ENCODE measurements at regions not wholly inside any gene's neighbourhood (a gene's known extent, or its start where the extent isn't known, plus 50 kb on each side); places are given as distances from the start of the nearest gene placed in this dataset.

DNA sequence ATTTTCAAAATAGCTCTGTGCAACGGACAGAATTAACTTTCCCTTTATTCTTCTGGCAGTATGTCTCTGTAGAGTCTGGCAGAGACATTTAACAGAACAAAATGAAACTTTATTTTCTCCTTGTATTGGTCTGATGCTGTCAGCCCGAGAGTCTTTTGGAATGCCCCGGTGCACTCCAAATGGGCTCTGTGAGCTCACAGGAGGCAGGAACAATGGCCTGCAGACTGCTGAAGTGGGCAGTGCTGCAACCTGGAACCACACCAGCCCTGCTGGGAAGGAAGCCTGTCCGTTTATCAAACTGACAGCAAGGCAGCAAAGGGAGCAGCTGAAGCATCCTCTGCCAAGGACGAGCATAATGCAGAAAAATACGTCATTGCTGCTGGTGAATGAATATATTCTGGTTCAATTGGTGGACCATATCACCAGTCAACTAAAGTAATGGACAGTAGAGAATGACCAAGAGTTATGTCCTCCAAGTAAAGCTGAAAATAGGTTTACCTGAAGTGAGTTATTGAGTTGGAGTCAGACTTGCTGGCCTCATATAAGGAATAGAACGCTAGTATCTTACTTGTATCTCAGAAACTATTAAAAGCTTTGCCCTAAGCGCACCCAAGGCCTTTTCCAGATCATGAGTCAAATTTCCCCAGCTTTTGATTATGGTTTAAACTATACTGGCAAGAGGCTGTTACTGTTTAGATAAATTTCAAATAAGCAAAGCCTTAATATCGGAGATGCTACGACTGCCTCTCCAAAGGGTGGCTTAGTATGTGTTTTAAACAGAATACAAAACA, 207.6 kb upstream of the TANK start (continued):
- TF ChIP-seq EP300 (IDR thresholded peaks at IDR 0.05; ENCODE audit: borderline replicate concordance in 1 of 2, low read depth in 1 of 2, low read length in 1 of 2) (no peak), YY1 (IDR thresholded peaks at IDR 0.05; ENCODE audit: low read depth) (no peak), SMC3 (IDR thresholded peaks at IDR 0.05; ENCODE audit: low read depth, low read length) (no peak), NFIC (IDR thresholded peaks at IDR 0.05; ENCODE audit: borderline replicate concordance) (no peak)
- TF ChIP-seq, protein P1, sequence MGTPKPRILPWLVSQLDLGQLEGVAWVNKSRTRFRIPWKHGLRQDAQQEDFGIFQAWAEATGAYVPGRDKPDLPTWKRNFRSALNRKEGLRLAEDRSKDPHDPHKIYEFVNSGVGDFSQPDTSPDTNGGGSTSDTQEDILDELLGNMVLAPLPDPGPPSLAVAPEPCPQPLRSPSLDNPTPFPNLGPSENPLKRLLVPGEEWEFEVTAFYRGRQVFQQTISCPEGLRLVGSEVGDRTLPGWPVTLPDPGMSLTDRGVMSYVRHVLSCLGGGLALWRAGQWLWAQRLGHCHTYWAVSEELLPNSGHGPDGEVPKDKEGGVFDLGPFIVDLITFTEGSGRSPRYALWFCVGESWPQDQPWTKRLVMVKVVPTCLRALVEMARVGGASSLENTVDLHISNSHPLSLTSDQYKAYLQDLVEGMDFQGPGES (IDR thresholded peaks at IDR 0.05; ENCODE audit: low read depth, low read length), result no peak

DNA sequence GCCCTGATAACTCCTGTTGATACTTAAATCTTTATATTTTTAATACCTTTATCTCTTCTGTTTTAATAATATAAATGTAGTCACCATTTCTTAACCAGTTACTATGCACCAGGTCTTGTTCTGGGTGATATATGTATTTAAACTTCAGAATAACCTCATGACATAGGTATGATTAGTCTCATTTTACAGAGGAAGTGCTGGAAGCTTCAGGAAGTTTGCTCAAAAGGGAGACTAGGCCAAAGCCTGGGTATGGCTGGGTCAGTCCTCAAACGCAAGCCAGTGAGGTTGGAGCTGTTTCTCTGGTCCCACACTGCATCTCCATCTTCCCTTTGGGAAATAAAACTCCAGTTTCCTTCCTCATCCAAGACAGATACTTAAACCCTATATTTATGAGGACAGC, 204.7 kb upstream of the TANK start:
- no peak overlapping the region for H3K27ac ChIP-seq (ENCODE audit: low read depth in 2 of 2, low read length in 1 of 2)
- H4K20me1 ChIP-seq (ENCODE audit: insufficient read depth), result no peaks in the 10 kb centered on the region
- ChIA-PET CTCF (interaction anchor here (1.0 to 2.9 kb wide), 3 partner anchors 8 to 632 kb away, joined by 3 to 14 read pairs (median 3); no protein-coding TSS in a partner anchor), POLR2A (interaction anchor here (0.6 kb wide), 1 partner anchor 11 kb away, joined by 3 read pairs; no protein-coding TSS in a partner anchor)
- no peaks in the 10 kb centered on the region for H3K79me2 ChIP-seq (ENCODE audit: insufficient read depth)
- no peak overlapping the region for H3K4me3 ChIP-seq (ENCODE audit: low read depth in 2 of 2, low read length in 1 of 2)
- no peaks in the 10 kb centered on the region for H3K36me3 ChIP-seq (replicated peaks in 1 of 2; ENCODE audit: control insufficient read depth in 1 of 2, insufficient read depth in 2 of 2, low read length in 1 of 2)
- H2AFZ ChIP-seq (ENCODE audit: low read depth), result no peak overlapping the region
- no peaks in the 10 kb centered on the region for H3K9me2 ChIP-seq
- H3K4me1 ChIP-seq (ENCODE audit: control insufficient read depth in 1 of 2, insufficient read depth in 2 of 2, low read depth in 1 of 2, low read length in 1 of 2), result peaks cover 0 to 3% of the 10 kb centered on the region in 2 experiments; a peak in 1 of 4 replicates
- no peak overlapping the region for H3K9ac ChIP-seq
- no peak for TF ChIP-seq RAD21 (IDR thresholded peaks at IDR 0.05; ENCODE audit: low read length)
- no peak for TF ChIP-seq ELF1 (IDR thresholded peaks at IDR 0.05)
- TF ChIP-seq NRF1 (IDR thresholded peaks at IDR 0.05; ENCODE audit: low read depth, low read length), result no peak
- TF ChIP-seq MEF2A (IDR thresholded peaks at IDR 0.05; ENCODE audit: borderline replicate concordance, low read depth), result no peak
- TF ChIP-seq, protein P2, sequence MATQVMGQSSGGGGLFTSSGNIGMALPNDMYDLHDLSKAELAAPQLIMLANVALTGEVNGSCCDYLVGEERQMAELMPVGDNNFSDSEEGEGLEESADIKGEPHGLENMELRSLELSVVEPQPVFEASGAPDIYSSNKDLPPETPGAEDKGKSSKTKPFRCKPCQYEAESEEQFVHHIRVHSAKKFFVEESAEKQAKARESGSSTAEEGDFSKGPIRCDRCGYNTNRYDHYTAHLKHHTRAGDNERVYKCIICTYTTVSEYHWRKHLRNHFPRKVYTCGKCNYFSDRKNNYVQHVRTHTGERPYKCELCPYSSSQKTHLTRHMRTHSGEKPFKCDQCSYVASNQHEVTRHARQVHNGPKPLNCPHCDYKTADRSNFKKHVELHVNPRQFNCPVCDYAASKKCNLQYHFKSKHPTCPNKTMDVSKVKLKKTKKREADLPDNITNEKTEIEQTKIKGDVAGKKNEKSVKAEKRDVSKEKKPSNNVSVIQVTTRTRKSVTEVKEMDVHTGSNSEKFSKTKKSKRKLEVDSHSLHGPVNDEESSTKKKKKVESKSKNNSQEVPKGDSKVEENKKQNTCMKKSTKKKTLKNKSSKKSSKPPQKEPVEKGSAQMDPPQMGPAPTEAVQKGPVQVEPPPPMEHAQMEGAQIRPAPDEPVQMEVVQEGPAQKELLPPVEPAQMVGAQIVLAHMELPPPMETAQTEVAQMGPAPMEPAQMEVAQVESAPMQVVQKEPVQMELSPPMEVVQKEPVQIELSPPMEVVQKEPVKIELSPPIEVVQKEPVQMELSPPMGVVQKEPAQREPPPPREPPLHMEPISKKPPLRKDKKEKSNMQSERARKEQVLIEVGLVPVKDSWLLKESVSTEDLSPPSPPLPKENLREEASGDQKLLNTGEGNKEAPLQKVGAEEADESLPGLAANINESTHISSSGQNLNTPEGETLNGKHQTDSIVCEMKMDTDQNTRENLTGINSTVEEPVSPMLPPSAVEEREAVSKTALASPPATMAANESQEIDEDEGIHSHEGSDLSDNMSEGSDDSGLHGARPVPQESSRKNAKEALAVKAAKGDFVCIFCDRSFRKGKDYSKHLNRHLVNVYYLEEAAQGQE (IDR thresholded peaks at IDR 0.05; ENCODE audit: low read depth, low read length), result no peak
- no peak for TF ChIP-seq FOSL2 (IDR thresholded peaks at IDR 0.05; ENCODE audit: borderline replicate concordance, low read depth)
- TF ChIP-seq GATA2 (CRISPR knock-in tag; IDR thresholded peaks at IDR 0.05), result no peak
- TF ChIP-seq EP300 (IDR thresholded peaks at IDR 0.05; ENCODE audit: borderline replicate concordance in 1 of 2, low read depth in 1 of 2, low read length in 1 of 2), result no peak
- TF ChIP-seq RXRA (IDR thresholded peaks at IDR 0.05; ENCODE audit: borderline replicate concordance, low read depth), result no peak
- no peak for TF ChIP-seq TAF1 (IDR thresholded peaks at IDR 0.05; ENCODE audit: borderline replicate concordance, low read depth, low read length)
- TF ChIP-seq USF2 (IDR thresholded peaks at IDR 0.05; ENCODE audit: borderline replicate concordance, low read depth, low read length), result no peak
- no peak for TF ChIP-seq RCOR1 (IDR thresholded peaks at IDR 0.05; ENCODE audit: low read length)
- no peaks in the 10 kb centered on the region for H3F3A ChIP-seq (replicated peaks; ENCODE audit: insufficient read depth)
- no peak overlapping the region for H3K4me2 ChIP-seq
- no peaks in the 10 kb centered on the region for H3K9me3 ChIP-seq
- H3K27me3 ChIP-seq (ENCODE audit: insufficient read depth), result no peaks in the 10 kb centered on the region
- DNase-seq, result no peak
- WGBS (ENCODE audit: low lambda C conversion rate), result 92% methylated on average over 1 of the region's 1 CpG

All from SK-N-SH (cell line).